Right lobe of liver (tissue), 4 donors: ENCODE measurements at regions not wholly inside any gene's neighbourhood (a gene's known extent, or its start where the extent isn't known, plus 50 kb on each side); places are given as distances from the start of the nearest gene placed in this dataset.
"Not testable (repeated sequence)": the region's sequence is repeated elsewhere in the genome, so short reads cannot be mapped to it uniquely, and the experiment has no call there.

Source experiments
- POLR2A ChIP-seq: fragments of 450-650 bp; IDR thresholded peaks from one replicate; pipeline ENCODE4 v1.6.1; 2017; ENCODE audit warnings: antibody characterized with exemption, mild to moderate bottlenecking
- TF ChIP-seq, protein P1 (sequence below), 4 donors: fragments of 200-600 bp in 3 of 4; fragments of 450-650 bp in 1 of 4; IDR thresholded peaks; one replicate each; pipeline versions ENCODE4 v1.5.1 to v1.8.0; 2016 to 2022; ENCODE audit warnings: antibody characterized with exemption in 4 of 4, mild to moderate bottlenecking in 2 of 4
- donor health status: DM: no; HTN: no; CAD: no.
- donor health status: DM: no; HTN: no; CAD: no.
- donor health status: DM: no; HTN: yes; CAD: no.

DNA sequence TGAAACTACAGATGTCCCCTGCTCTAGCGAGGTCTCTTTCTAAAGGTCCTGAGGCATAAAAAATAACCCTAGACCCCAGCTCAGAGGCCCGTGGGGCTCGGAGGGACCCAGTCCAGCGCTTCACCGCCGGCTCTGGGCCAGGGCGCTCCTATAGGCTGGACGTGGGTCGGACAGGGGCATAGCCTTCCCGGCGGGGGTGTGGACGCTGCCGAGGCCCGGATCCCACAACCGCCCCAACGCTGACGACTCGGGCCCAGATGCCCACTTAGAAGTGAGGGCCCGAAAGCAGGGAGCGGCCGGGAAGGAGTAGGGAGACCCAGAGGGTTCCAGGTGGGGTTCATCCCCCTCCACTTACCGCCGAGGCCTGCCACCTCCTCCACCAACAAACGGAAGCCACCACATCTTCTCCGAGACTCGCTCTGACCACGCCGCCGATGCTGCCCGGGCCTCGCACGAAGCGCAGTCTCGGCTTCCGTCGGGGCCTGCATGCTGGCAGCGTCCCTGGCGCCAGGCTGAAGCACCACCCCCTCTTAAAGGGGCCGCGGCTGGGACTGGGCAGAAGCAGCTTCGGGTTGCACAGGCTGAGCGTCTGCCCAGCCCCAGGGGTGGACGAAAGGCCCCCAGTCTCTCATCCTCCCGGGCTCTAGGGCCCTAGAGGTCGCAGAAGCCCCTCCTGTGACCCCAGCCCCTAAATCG is 179.0 kb upstream of the TPTE start:
- TF ChIP-seq POLR2A = not testable (repeated sequence)
- TF ChIP-seq, protein P1, sequence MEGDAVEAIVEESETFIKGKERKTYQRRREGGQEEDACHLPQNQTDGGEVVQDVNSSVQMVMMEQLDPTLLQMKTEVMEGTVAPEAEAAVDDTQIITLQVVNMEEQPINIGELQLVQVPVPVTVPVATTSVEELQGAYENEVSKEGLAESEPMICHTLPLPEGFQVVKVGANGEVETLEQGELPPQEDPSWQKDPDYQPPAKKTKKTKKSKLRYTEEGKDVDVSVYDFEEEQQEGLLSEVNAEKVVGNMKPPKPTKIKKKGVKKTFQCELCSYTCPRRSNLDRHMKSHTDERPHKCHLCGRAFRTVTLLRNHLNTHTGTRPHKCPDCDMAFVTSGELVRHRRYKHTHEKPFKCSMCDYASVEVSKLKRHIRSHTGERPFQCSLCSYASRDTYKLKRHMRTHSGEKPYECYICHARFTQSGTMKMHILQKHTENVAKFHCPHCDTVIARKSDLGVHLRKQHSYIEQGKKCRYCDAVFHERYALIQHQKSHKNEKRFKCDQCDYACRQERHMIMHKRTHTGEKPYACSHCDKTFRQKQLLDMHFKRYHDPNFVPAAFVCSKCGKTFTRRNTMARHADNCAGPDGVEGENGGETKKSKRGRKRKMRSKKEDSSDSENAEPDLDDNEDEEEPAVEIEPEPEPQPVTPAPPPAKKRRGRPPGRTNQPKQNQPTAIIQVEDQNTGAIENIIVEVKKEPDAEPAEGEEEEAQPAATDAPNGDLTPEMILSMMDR (IDR thresholded peaks at IDR 0.05) = not testable (repeated sequence)
